CD4-positive, alpha-beta T cell (primary cell): ENCODE measurements at regions not wholly inside any gene's neighbourhood (a gene's known extent, or its start where the extent isn't known, plus 50 kb on each side); places are given as distances from the start of the nearest gene placed in this dataset.
"Not testable (repeated sequence)": the region's sequence is repeated elsewhere in the genome, so short reads cannot be mapped to it uniquely, and the experiment has no call there.

Source experiments
- ATAC-seq: fragments of 200-7000 bp; cut with Tn5 transposase; one replicate; pipeline ENCODE4 v1.10.0; 2022; ENCODE audit warnings: mild to moderate bottlenecking; ENCODE audit not compliant: poor library complexity
- CTCF ChIA-PET: fragments of 350-600 bp; sonication (Branson Sonifier 250); formaldehyde crosslinking; loops from one replicate; lab custom pipeline; 2021; ENCODE audit warnings: antibody characterized with exemption, inconsistent platforms; lab: Charles Lee
- POLR2A ChIA-PET: fragments of 350-600 bp; sonication (Branson Sonifier 250); formaldehyde crosslinking; loops from one replicate; lab custom pipeline; 2021; ENCODE audit warnings: antibody characterized with exemption, inconsistent platforms; lab: Charles Lee
- DNase-seq, 14 experiments: peaks; one replicate each; pipeline ENCODE4 v3.0.0-alpha.2; 2013 to 2020; ENCODE audit warnings: mixed read lengths in 2 of 14
- H3K27ac ChIP-seq, 2 donors: one replicate each; pipeline versions ENCODE4 v1.5.1 to v1.7.0; 2013; ENCODE audit warnings: low read length in 2 of 2, low read depth in 1 of 2, mild to moderate bottlenecking in 1 of 2
- H3K27me3 ChIP-seq, 2 experiments: 1 replicate in 1 of 2; 2 replicates in 1 of 2; pipeline versions ENCODE4 v1.6.1 to v1.7.0; 2013; ENCODE audit warnings: low read length in 2 of 2, control low read depth in 1 of 2, mild to moderate bottlenecking in 1 of 2, moderate library complexity in 1 of 2; ENCODE audit not compliant: insufficient read depth in 2 of 2, control insufficient read depth in 1 of 2
- H3K36me3 ChIP-seq: one replicate; pipeline ENCODE4 v1.6.1; 2013; ENCODE audit warnings: low read length, control low read depth; ENCODE audit not compliant: insufficient read depth
- H3K4me1 ChIP-seq: one replicate; pipeline ENCODE4 v1.6.1; 2013; ENCODE audit warnings: low read length, control low read depth; ENCODE audit not compliant: insufficient read depth
- H3K4me3 ChIP-seq: one replicate; pipeline ENCODE4 v1.5.1; 2013; ENCODE audit warnings: mild to moderate bottlenecking, low read length, moderate library complexity
- H3K9me3 ChIP-seq, 2 experiments: 1 replicate in 1 of 2; 2 replicates in 1 of 2; pipeline versions ENCODE4 v1.6.1 to v1.7.0; 2013; ENCODE audit warnings: low read length in 2 of 2, mild to moderate bottlenecking in 2 of 2, control low read depth in 1 of 2, moderate library complexity in 1 of 2; ENCODE audit not compliant: control insufficient read depth in 1 of 2, insufficient read depth in 1 of 2
- H3K27ac Mint-ChIP-seq: one replicate; pipeline ENCODE4 v1.8.0; 2020; ENCODE audit warnings: mixed read lengths
- H3K27me3 Mint-ChIP-seq: one replicate; pipeline ENCODE4 v1.8.0; 2021; ENCODE audit warnings: mixed read lengths
- H3K36me3 Mint-ChIP-seq: one replicate; pipeline ENCODE4 v1.8.0; 2021; ENCODE audit warnings: low read depth, mixed read lengths
- H3K4me1 Mint-ChIP-seq: one replicate; pipeline ENCODE4 v1.8.0; 2021; ENCODE audit warnings: low read depth, mixed read lengths
- H3K4me3 Mint-ChIP-seq: one replicate; pipeline ENCODE4 v1.8.0; 2020; ENCODE audit warnings: mild to moderate bottlenecking, mixed read lengths
- H3K9me3 Mint-ChIP-seq: one replicate; pipeline ENCODE4 v1.8.0; 2020; ENCODE audit warnings: mixed read lengths
- CTCF ChIP-seq: fragments of 200-600 bp; IDR thresholded peaks from one replicate; pipeline ENCODE4 v1.8.0; 2022; ENCODE audit warnings: antibody characterized with exemption, mild to moderate bottlenecking
- intact Hi-C, 2 experiments: fragments of 100-400 bp; cut with DNase I in 1 of 2; cut with micrococcal nuclease in 1 of 2; formaldehyde crosslinking; loops; one replicate each; pipeline versions ENCODE4 v1.15.1 to v1.9.0; 2023 to 2025; cut with DNase I, micrococcal nuclease

- H3K27me3 Mint-ChIP-seq: peaks cover 17% of the 10 kb centered on the region
- no peak overlapping the region for H3K4me3 ChIP-seq
- H3K9me3 ChIP-seq: no peaks in the 10 kb centered on the region
- ChIA-PET CTCF (no interaction called here), POLR2A (no interaction called here)
- H3K27me3 ChIP-seq: no peaks in the 10 kb centered on the region
- ATAC-seq: no peak
- DNase-seq: no peak
- intact Hi-C loops: no loop called here
- H3K4me1 Mint-ChIP-seq: no peaks in the 10 kb centered on the region
- no peak overlapping the region for H3K4me3 Mint-ChIP-seq
- no peak overlapping the region for H3K27ac Mint-ChIP-seq
- H3K9me3 Mint-ChIP-seq: peaks cover 1% of the 10 kb centered on the region
- no peaks in the 10 kb centered on the region for H3K36me3 Mint-ChIP-seq
- H3K36me3 ChIP-seq: no peaks in the 10 kb centered on the region
- H3K27ac ChIP-seq: no peak overlapping the region
- no peak for TF ChIP-seq CTCF
- H3K4me1 ChIP-seq: no peaks in the 10 kb centered on the region
Measured at GRCh38 chr18:77344786-77345500, 95.3 kb downstream of the GALR1 start.

- Histone ChIP-seq H3K4me3 (no peak overlapping the region), H3K4me1 (no peaks in the 10 kb centered on the region), H3K27me3 (no peaks in the 10 kb centered on the region), H3K27ac (no peak overlapping the region), H3K9me3 (no peaks in the 10 kb centered on the region), H3K36me3 (no peaks in the 10 kb centered on the region)
- H3K4me1 Mint-ChIP-seq: peaks cover 4% of the 10 kb centered on the region
- peaks cover 2% of the 10 kb centered on the region for H3K9me3 Mint-ChIP-seq
- ATAC-seq (no peak), DNase-seq (no peak)
- CTCF ChIA-PET: no interaction called here
- no peaks in the 10 kb centered on the region for H3K36me3 Mint-ChIP-seq
- peaks cover 16% of the 10 kb centered on the region for H3K27me3 Mint-ChIP-seq
- no peak overlapping the region for H3K4me3 Mint-ChIP-seq
- TF ChIP-seq CTCF: no peak
- intact Hi-C loops: no loop called here
- POLR2A ChIA-PET: no interaction called here
- no peak overlapping the region for H3K27ac Mint-ChIP-seq
Measured at GRCh38 chr18:77346208-77346810, 96.7 kb downstream of the GALR1 start.

GRCh38 chr18:77353349-77353748 is 103.7 kb downstream of the GALR1 start:
- H3K27me3 ChIP-seq, H3K36me3 Mint-ChIP-seq, H3K4me1 ChIP-seq, H3K9me3 Mint-ChIP-seq, H3K9me3 ChIP-seq, H3K4me1 Mint-ChIP-seq, DNase-seq, POLR2A ChIA-PET, intact Hi-C loops, H3K36me3 ChIP-seq, H3K4me3 ChIP-seq, H3K27ac Mint-ChIP-seq, ATAC-seq, H3K27ac ChIP-seq, H3K4me3 Mint-ChIP-seq, CTCF ChIA-PET: not testable (repeated sequence)
- peaks cover 61% of the 10 kb centered on the region for H3K27me3 Mint-ChIP-seq
